AG09319 (cell line): ENCODE measurements at regions not wholly inside any gene's neighbourhood (a gene's known extent, or its start where the extent isn't known, plus 50 kb on each side); places are given as distances from the start of the nearest gene placed in this dataset.

Experiments used
- DNase-seq: peaks from one replicate; pipeline ENCODE4 v3.0.0-alpha.2; 2010; ENCODE audit warnings: low read depth; ENCODE audit errors: extremely low read depth
- TF ChIP-seq, protein P1 (sequence below): IDR thresholded peaks from 2 replicates; pipeline ENCODE4 v1.5.1; 2011; ENCODE audit warnings: low read depth, mild to moderate bottlenecking, inconsistent platforms, low read length, moderate library complexity

DNA sequence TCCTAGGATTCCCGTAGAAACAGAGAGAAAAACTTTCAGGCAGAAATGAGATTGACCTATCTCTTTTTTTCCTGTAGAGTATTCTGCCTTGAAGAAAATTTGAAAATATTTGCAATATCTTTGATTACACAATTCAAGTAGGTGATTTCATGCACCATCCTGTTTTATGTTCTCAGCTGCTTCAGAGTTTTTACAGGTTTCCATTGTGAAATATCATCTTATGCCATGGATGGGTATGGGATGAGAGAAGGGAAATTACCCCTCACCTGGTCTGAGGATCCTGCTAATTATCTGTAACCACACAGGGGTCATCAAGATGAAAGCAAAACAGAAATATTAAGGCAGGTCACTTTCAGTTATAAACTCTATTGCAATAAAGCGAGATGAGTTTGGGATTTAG, 264.8 kb downstream of the TXNL1 start:
- no peak for DNase-seq
- TF ChIP-seq, protein P1, sequence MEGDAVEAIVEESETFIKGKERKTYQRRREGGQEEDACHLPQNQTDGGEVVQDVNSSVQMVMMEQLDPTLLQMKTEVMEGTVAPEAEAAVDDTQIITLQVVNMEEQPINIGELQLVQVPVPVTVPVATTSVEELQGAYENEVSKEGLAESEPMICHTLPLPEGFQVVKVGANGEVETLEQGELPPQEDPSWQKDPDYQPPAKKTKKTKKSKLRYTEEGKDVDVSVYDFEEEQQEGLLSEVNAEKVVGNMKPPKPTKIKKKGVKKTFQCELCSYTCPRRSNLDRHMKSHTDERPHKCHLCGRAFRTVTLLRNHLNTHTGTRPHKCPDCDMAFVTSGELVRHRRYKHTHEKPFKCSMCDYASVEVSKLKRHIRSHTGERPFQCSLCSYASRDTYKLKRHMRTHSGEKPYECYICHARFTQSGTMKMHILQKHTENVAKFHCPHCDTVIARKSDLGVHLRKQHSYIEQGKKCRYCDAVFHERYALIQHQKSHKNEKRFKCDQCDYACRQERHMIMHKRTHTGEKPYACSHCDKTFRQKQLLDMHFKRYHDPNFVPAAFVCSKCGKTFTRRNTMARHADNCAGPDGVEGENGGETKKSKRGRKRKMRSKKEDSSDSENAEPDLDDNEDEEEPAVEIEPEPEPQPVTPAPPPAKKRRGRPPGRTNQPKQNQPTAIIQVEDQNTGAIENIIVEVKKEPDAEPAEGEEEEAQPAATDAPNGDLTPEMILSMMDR, result no peak

- TF ChIP-seq, protein P1, result no peak
- DNase-seq, result no peak
These were observed 270.3 kb downstream of the TXNL1 start for GRCh38 chr18:56368066-56368465.

DNA sequence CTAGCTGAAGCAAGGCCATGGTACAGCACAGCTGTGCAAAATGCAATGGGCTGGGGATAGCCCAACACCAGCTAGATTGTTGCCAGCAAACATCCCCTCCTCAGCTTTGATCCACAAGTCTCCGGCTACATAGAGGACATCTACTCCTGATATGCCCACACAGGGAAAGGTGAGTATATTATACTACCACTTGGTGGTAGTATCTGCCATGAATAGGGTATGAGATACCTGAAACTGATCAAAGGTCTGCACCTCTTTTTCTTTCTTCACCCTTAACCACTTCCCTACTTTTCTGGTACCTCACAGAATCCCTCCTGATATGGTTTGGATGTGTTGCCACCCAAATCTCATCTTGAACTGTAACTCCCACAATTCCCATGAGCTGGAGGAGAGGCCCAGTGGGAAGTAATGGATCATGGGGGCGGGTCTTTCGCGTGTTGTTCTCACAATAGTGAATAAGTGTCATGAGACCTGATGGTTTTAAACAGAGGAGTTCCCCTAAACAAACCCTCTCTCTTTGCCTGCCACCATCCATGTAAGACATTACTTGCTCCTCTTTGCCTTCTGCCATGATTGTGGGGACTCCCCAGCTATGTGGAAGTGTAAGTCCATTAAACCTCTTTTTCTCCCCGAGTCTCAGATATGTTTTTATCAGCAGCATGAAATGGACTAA, 279.6 kb downstream of the TXNL1 start:
- TF ChIP-seq, protein P1, result no peak
- DNase-seq, result no peak

- TF ChIP-seq, protein P1, result no peak
- no peak for DNase-seq
These were observed 284.6 kb downstream of the TXNL1 start for GRCh38 chr18:56353663-56354260.

DNA sequence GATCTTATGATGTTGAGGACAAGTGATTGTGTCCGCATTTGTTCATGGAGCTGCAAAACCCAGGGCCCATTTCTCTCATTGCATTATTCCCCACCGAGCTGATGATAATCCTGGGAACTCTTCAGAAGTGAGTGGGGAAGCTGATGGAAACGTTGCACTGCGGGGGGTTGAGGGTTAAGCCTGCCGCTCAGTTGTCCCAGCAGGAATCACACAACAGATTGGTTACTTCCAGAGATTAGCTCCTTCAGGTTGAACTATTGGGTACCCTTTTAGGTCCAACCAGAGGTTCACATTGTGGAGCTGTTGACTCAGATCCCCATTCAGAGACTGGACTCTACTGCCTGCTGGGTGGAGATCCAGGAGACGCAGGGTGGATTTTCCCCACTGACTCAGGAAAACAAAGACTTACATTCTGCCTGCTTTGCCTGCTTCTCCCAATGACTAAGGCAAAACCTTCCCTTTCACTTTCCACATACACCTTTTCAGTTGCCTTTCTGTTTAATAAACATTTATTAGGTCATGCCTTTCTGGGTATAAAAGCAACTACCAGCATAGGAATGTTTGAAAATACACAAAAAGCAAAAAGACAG, 286.4 kb downstream of the TXNL1 start:
- TF ChIP-seq, protein P1, result no peak
- no peak for DNase-seq

DNA sequence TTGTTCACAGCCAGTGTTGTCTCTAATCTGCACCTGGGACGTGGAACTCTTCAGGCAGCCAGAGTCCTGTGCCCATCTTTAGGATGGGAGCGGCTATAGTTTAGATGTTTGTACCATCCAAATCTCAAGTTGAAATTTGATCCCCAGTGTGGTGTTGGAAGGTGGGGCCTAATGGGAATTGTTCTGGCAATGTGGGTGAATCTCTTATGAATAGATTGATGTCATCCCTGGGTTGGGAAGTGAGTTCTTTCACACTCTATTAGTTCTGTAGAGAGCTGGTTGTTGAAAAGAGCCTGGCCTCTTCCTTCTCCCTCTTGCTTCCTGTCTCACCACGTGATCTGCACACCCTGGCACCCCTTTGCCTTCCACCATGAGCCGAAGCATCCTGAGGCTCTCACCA, 300.9 kb downstream of the TXNL1 start:
- no peak for DNase-seq
- TF ChIP-seq, protein P1, result no peak

DNA sequence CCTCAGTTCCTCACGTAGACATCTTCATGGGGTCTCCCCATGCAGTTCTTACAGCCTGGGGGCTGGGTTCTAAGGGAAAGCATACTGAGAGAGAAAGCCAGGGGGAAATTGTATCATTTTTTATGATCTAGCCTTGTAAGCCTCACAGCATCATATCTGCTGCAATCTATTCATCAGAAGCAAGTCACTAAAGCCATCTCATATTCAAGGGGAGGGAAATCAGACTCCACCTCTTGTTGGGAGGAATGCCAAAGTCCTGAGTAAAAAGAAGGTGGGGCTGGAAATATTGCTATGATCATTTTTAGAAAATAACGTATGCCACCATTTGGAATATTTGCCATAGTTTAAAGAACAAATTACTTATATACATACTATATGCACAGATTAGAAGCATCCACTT, 304.6 kb downstream of the TXNL1 start:
- TF ChIP-seq, protein P1, result no peak

More for the DNA sequence above, 304.6 kb downstream of the TXNL1 start:
- DNase-seq, result no peak
